Astrocyte (in vitro differentiated cells and primary cell): ENCODE measurements at regions not wholly inside any gene's neighbourhood (a gene's known extent, or its start where the extent isn't known, plus 50 kb on each side); places are given as distances from the start of the nearest gene placed in this dataset.

ENCODE experiments used
- EZH2 ChIP-seq: IDR thresholded peaks from 2 replicates; pipeline ENCODE4 v1.6.1; 2012; ENCODE audit warnings: mild to moderate bottlenecking, low read length, inconsistent platforms; ENCODE audit not compliant: insufficient read depth
- TF ChIP-seq, protein P1 (sequence below): IDR thresholded peaks from 2 replicates; pipeline ENCODE4 v1.5.1; 2011; ENCODE audit warnings: low read depth, mild to moderate bottlenecking, inconsistent platforms, low read length, moderate library complexity; ENCODE audit not compliant: insufficient read depth

GRCh38 chr10:109696462-109696861 is 226.8 kb downstream of the XPNPEP1 start:
- TF ChIP-seq, protein P1, sequence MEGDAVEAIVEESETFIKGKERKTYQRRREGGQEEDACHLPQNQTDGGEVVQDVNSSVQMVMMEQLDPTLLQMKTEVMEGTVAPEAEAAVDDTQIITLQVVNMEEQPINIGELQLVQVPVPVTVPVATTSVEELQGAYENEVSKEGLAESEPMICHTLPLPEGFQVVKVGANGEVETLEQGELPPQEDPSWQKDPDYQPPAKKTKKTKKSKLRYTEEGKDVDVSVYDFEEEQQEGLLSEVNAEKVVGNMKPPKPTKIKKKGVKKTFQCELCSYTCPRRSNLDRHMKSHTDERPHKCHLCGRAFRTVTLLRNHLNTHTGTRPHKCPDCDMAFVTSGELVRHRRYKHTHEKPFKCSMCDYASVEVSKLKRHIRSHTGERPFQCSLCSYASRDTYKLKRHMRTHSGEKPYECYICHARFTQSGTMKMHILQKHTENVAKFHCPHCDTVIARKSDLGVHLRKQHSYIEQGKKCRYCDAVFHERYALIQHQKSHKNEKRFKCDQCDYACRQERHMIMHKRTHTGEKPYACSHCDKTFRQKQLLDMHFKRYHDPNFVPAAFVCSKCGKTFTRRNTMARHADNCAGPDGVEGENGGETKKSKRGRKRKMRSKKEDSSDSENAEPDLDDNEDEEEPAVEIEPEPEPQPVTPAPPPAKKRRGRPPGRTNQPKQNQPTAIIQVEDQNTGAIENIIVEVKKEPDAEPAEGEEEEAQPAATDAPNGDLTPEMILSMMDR, result no peak
- no peak for TF ChIP-seq EZH2
